HG02623 (cell line): ENCODE measurements at regions not wholly inside any gene's neighbourhood (a gene's known extent, or its start where the extent isn't known, plus 50 kb on each side); places are given as distances from the start of the nearest gene placed in this dataset.

Experiments used
- ATAC-seq: cut with Tn5 transposase; IDR thresholded peaks from one replicate; pipeline ENCODE4 v1.9.1; 2021; ENCODE audit warnings: moderate library complexity; ENCODE audit not compliant: unreplicated experiment

DNA sequence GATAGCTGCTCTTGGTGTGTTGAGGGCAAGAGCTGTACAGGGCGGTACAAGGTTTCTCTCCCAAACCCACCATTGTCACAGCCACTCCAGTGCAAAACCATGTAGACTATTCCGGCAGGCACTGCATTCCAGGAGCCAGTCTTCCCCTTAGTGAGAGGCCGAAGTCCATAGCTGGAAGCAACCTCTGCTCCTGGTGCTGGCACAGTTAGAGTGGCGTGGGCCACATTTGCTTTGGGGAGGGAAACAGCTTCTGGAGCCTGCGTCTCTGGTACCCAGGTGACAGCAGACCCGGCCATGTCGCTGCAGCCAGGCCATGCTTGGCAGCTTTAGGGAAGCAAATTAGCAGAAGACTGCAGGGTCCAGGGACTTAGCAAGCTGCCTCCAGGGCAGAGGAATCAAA lies 788.0 kb downstream of the BRD1 start:
- ATAC-seq, result no peak

DNA sequence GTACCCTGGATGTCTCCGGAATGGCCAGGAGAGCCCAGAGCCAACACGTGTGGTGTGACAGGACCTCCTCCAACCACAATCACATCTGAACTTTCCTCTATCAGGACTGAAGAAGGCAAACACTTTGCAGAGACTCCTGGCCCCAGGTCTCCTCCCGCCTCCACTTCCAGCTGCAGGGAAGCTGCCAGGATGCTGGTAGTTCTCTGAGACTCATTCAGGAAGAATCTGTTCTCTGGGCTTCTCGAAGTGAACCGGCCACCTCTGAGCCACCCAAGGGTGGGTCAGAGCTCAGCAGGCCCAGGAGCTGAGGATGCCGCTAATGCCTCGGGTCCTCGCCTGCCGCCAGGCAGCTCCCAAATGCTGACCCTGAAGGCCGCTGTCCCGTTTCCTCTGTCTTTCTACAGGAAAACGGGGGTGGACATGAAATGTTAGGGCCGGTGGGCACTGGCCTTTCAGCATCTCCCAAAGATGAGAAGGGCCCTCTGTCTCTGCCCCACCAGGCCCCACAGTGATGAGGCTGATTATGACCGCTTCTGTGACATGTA lies 789.9 kb downstream of the BRD1 start:
- no peak for ATAC-seq

DNA sequence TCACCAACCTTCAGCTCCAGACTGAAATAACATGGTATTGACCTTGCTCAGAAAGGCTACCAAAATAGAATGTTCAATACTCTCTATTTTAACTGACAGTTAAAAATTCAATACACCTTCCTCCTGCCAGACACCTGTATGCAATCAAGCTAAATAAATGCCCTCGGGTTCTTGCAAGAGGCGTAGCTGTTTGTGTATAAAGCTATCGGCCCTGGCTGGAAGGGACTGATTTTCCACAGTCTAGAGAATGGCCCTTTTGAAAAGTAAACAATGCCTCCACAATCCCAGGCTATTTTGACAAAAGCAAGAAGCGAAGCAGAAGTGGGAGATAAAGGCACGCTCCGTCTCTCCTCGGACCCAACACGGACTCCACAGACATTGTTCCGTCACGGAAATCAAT lies 791.2 kb downstream of the BRD1 start:
- ATAC-seq, result no peak

DNA sequence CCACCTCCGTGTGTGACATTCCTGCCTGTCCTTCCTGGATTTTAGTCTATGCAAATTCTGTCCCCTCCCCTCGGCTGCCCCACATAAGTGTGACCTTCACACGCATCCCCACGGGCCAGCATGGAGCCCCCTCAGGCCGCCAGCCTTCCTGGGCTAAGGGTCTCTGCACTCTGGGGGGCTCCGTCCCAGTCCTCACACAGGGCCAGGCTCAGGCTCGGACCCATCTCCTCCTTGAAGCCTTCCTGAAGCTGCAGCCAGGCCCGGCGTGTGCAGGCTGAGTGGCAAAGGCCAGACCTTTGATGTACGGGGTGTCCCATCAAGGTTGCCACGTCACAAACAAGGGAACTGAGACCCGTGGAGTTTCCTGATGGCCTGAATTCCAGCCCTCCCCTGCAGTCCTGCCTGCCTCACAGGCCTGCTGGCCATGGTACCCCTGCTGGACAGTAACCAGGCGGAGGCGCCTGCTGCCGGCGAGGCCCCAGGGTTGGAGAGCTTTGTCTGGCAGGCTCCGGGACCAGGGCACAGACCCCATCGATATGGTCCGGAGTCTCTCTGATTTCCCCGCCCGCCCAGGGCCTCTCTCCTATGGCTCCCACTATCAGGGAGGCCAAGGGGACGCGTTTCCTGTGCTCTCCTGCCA lies 791.7 kb downstream of the BRD1 start:
- no peak for ATAC-seq

DNA sequence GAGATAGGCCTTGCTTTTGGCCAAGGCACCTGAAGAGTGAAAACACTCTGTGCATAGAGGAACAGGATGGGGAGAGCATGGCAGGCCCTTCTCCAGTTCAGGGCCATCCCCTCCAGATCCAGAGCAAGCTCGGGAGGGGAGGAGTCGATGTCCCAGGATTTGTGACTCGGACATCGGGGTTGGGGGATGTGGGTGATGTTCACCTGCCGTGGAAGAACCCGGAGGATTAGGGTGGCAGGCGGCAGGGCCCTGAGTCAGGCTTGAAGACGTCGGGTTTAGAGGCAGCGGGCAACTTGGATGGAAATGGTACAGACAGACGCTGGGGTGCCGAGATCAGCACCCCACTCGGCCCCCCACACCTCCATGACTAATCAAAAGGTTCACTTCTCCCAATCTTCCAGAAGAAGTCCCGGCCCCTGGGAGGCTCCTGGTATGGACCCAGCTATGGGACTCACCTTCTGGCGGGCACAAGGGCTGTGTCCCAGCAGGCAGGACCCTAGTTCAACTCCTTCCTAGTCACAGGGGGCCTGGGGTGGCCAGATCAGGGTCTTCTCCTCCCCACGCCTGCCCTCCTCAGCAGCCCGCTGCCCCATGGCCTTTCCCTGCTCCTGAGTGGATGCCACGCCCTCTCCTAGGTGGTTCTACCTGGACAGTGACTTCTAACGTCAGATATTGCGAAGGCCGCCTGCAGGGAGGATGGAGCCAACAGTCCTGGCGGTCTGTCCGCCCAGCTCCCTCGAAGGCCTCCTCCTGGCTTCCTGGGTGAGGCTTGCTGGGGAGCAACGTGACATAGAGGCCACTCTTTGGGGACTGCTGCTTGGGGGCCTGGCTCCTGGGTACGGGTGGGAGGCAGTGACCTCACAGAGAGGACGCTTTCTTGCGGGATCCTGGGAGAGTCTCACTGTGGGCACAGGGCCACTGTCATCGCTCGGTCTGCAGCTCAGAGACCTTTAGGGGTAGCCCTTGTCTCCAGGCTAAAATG lies 792.5 kb downstream of the BRD1 start:
- no peak for ATAC-seq

- ATAC-seq, result no peak
These were observed 794.1 kb downstream of the BRD1 start for GRCh38 chr22:49033616-49034015.

GRCh38 chr22:49032821-49033220 lies 794.9 kb downstream of the BRD1 start:
- no peak for ATAC-seq

DNA sequence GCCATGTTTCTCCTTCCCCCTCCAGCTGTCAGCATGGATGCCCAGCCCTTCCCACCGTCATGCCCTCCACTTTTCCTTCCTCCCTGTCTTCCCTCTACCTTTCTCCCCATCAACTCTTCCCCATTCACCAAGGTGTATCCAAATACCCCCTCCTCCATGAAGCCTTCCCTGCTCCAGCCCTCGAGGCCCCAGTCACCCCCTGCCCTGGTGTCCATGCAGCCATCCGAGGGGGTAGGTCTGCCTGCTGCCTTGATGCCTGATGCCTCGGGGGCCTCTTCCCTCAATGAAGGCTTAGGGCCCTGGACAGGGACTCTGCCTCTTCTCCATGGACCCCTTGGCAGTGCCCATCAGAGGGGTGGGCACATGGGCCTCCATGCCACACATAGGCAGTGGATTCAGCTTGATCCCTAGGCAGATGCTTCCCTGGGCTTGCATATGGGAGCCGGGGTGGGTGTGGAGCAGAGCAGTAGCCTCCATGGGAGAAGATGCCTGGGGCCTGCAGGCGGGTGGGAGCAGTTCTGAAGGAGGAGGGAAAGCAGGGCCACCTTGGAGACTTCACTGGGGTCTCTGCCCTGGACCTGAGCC lies 795.8 kb downstream of the BRD1 start:
- ATAC-seq, result no peak

- no peak for ATAC-seq
These were observed 799.6 kb downstream of the BRD1 start for GRCh38 chr22:49028111-49028510.

DNA sequence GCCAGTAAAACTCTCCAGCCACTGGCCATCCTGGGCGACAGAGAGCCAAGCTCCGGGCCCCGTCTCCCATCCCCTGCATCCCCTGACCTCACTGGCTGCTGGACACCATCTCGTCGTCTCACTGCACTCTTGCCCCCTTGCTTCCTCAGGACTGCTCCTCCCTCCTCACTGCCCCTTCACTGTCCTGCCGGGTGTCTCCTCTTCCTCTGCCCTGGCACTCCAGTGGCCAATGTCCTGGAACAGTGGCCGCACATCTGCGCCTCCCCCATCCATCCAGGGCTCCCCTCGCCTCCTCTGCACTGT lies 800.4 kb downstream of the BRD1 start:
- no peak for ATAC-seq

- ATAC-seq, result no peak
These were observed 800.9 kb downstream of the BRD1 start for GRCh38 chr22:49026494-49027367.

DNA sequence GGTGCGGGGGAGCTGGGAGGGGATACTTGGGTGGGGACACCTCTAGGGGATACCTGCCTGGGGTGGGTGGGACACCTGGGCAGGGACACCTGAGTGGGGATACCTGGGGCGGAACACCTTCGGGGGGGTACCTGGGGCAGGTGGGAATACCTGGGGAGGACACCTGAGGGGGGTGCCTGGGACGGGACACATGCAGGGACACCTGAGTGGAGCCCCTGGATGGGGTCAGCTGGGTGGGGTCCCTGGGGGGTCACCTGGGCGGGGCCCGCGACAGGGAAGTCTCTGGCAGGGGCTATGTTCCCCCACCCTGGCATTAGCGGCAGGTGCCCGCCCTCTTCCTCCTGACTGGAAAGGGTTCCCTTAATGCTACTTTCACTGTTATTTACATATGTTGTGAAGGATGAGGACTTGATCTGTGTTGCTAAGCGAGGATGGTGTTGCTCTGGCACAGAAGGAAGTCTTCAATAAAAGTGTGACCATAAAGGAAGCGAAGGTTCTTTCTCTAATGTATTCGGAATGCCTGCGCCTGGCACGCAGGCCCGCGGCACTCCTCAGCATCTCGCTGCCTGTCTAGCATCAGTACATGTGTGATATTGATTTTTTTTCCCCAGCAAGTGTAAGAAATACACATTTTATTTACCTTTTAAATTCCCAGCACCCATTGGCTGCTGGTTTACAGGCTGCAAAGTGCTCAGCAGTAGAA lies 801.7 kb downstream of the BRD1 start:
- ATAC-seq, result no peak

GRCh38 chr22:49024775-49025440 lies 802.8 kb downstream of the BRD1 start:
- ATAC-seq, result no peak

GRCh38 chr22:49023879-49024774 lies 803.5 kb downstream of the BRD1 start:
- ATAC-seq, result no peak

DNA sequence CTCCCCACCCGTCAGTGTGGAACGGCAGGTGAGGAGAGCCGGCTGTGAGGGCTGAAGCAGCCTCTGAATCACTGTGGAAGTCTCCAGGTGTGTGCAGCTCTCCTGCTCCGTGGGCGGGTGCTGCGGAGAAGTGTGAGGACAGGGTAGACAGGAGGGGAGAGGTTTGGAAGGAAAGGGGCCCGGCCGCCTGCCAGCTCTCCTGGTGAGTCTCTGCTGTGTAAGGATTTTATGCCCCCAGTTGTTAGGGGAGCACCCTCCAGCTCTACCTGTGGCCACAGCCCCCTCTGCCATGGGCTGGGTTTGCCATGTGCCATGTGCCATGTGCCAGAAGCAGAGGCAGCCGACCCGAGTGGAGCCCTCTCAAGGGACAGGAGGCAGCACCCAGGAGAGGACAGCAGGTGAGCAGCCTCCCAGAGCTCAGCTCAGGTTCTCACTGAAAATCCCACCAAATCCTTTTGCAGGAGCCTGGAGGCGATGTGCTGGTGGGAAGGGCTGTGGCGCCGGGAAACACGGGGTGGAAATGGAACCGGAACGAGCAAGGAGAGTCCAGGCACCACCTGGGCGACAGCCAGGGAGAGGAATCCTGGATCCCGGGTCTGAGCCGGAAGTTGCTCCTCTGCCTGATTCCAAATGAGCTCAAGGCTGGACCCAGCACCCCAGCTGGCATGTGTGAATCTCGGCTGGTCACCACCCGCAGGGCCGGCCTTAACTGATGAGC lies 804.4 kb downstream of the BRD1 start:
- ATAC-seq, result no peak

DNA sequence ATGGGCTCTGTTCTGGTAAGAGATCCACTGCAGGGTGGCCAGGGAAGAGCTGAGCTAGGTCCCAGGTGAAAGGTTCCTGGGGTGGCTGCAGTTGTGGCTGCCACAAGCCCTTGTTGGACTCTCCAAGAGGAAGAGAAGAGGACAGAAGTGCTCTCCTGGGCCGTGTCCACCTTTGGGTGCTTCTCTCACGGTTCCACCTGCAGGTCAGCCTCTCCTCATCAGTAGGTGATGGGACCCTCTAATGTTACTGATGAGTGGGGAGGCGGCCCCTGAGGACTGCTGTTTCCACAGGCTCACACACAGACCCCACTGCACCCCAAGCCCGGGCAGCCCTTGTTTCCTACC lies 804.9 kb downstream of the BRD1 start:
- no peak for ATAC-seq

- no peak for ATAC-seq
These were observed 805.5 kb downstream of the BRD1 start for GRCh38 chr22:49021926-49022815.
